Right atrium auricular region (tissue), 2 donors: ENCODE measurements at regions not wholly inside any gene's neighbourhood (a gene's known extent, or its start where the extent isn't known, plus 50 kb on each side); places are given as distances from the start of the nearest gene placed in this dataset.

Experiments
- DNase-seq: peaks from one replicate; pipeline ENCODE4 v3.0.0-alpha.2; 2019; ENCODE audit warnings: low spot score
- H3K27ac ChIP-seq, 2 donors: fragments of 200-600 bp; sonication (generic); 1 replicate in 1 of 2; 2 replicates in 1 of 2; pipeline ENCODE4 v1.5.1; 2016 to 2019
- H3K27me3 ChIP-seq, 2 donors: fragments of 200-600 bp; sonication (generic); one replicate each; pipeline versions ENCODE4 v1.5.1 to v1.6.0; 2017 to 2019
- H3K36me3 ChIP-seq: fragments of 200-600 bp; sonication (generic); one replicate; pipeline ENCODE4 v1.5.1; 2016
- H3K4me1 ChIP-seq, 2 donors: fragments of 200-600 bp; sonication (generic); one replicate each; pipeline versions ENCODE4 v1.5.1 to v1.6.0; 2017 to 2019
- H3K4me3 ChIP-seq, 2 donors: fragments of 200-600 bp; sonication (generic); 1 replicate in 1 of 2; 2 replicates in 1 of 2; pipeline ENCODE4 v1.5.1; 2017 to 2019; ENCODE audit warnings: mild to moderate bottlenecking in 1 of 2, moderate library complexity in 1 of 2
- H3K9me3 ChIP-seq, 2 donors: fragments of 200-600 bp; sonication (generic); one replicate each; pipeline ENCODE4 v1.5.1; 2019
- TF ChIP-seq, protein P1 (sequence below), 2 donors: fragments of 200-600 bp; sonication (generic); IDR thresholded peaks; one replicate each; pipeline ENCODE4 v1.5.1; 2019; ENCODE audit warnings: antibody characterized with exemption in 2 of 2

DNA sequence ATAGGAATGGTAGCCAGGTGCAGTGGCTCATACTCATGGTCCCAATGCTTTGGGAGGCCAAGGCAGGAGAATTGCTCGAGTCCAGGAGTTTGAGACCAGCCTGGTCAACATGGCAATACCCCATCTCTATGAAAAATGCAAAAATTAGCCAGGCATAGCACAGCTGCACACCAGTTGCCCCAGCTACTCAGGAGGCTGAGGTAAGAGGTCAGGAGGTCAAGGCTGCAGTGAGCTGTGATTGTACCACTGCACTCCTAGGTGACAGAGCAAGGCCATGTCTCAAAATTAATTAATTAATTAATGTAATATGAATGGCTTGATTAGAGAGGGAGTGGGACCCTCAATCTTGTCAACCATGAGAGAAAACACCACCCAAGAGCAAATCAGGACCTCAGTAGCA, 198.7 kb upstream of the DUSP10 start:
- Histone ChIP-seq H3K36me3 (no peaks in the 10 kb centered on the region), H3K9me3 (no peaks in the 10 kb centered on the region), H3K27me3 (no peaks in the 10 kb centered on the region), H3K4me1 (no peaks in the 10 kb centered on the region), H3K27ac (no peak overlapping the region), H3K4me3 (no peak overlapping the region)
- TF ChIP-seq, protein P1, sequence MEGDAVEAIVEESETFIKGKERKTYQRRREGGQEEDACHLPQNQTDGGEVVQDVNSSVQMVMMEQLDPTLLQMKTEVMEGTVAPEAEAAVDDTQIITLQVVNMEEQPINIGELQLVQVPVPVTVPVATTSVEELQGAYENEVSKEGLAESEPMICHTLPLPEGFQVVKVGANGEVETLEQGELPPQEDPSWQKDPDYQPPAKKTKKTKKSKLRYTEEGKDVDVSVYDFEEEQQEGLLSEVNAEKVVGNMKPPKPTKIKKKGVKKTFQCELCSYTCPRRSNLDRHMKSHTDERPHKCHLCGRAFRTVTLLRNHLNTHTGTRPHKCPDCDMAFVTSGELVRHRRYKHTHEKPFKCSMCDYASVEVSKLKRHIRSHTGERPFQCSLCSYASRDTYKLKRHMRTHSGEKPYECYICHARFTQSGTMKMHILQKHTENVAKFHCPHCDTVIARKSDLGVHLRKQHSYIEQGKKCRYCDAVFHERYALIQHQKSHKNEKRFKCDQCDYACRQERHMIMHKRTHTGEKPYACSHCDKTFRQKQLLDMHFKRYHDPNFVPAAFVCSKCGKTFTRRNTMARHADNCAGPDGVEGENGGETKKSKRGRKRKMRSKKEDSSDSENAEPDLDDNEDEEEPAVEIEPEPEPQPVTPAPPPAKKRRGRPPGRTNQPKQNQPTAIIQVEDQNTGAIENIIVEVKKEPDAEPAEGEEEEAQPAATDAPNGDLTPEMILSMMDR (IDR thresholded peaks at IDR 0.05): no peak
- DNase-seq: no peak

DNA sequence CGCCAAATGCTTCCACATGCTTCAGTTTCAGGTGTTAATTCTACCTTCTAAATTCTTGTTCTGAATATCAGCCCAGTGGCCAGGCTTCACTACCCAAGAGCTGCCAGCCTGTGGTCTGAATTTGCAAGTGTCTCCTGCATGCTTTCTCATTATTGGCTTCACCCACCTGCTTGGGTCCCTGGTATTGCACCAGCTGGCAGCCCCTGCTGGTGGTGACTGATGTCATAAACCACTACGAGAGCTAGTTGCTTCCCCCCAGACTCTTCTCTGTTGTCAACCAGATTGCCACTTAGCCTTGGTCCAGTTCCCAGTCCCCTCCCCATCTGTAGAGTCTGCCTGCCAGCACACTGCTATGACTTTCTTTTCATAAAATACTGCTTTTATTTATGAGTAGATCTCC, 197.7 kb upstream of the DUSP10 start:
- H3K36me3 ChIP-seq: no peaks in the 10 kb centered on the region
- TF ChIP-seq, protein P1 (IDR thresholded peaks at IDR 0.05): no peak
- DNase-seq: no peak
- no peak overlapping the region for H3K27ac ChIP-seq
- H3K4me3 ChIP-seq: no peak overlapping the region
- no peaks in the 10 kb centered on the region for H3K27me3 ChIP-seq
- H3K4me1 ChIP-seq: no peaks in the 10 kb centered on the region
- no peaks in the 10 kb centered on the region for H3K9me3 ChIP-seq

DNA sequence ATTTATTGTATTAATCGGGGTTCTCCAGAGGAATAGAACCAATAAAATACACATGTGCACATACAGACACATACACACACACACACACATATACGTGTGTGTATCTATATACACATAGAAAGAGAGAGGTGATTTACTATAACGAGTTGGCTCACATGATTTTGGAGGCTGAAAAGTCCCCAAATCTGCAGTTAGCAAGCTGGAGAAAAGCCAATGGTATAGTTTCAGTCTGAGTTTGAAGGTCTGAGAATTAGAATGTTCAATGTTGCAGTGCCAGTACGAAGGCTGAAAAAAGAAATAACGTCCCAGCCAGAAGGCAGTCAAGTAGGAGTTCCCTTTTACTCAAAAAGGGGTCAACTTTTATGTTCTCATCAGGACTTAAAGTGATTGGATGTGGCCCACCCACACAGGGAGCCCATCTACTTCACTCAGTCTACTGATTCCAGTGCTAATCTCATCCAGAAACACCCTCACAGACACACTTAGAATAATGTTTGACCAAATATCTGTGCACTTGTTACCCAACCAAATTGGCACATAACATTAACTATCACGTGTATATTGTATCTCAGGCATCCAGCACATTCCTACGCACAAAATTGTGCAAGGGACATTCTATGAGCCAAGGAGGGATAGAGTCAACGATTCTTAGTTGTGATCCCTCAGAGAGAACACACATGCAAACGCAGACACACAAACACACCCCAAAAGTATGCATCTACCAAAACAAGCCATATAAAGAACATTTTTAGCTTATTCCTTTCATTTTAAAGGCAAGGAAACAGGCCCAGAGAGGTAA, 195.5 kb upstream of the DUSP10 start:
- no peaks in the 10 kb centered on the region for H3K36me3 ChIP-seq
- TF ChIP-seq, protein P1 (IDR thresholded peaks at IDR 0.05): no peak
- no peaks in the 10 kb centered on the region for H3K27me3 ChIP-seq
- no peak for DNase-seq
- no peaks in the 10 kb centered on the region for H3K4me1 ChIP-seq
- no peaks in the 10 kb centered on the region for H3K9me3 ChIP-seq
- H3K27ac ChIP-seq: no peak overlapping the region
- no peak overlapping the region for H3K4me3 ChIP-seq

DNA sequence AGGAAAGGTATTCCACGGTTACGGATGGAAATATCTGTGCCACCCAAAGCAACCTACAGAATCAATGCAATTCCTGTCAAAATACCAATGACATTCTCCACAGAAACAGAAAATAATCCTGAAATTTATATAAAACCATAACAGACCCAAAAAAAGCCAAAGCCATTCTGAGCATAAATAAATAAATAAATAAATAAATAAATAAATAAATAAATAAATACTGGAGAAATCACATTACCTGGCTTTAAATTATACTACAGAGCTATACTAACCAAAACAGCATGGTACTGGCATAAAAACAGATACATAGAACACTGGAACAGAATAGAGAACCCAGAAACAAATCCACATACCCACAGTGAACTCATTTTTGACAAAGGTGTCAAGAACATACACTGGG, 191.9 kb upstream of the DUSP10 start:
- TF ChIP-seq, protein P1 (IDR thresholded peaks at IDR 0.05): no peak
- no peaks in the 10 kb centered on the region for H3K4me1 ChIP-seq
- H3K27me3 ChIP-seq: no peaks in the 10 kb centered on the region
- DNase-seq: no peak
- H3K36me3 ChIP-seq: no peaks in the 10 kb centered on the region
- H3K4me3 ChIP-seq: no peak overlapping the region
- H3K27ac ChIP-seq: no peak overlapping the region
- peaks cover 0 to 11% of the 10 kb centered on the region in 2 donors for H3K9me3 ChIP-seq

DNA sequence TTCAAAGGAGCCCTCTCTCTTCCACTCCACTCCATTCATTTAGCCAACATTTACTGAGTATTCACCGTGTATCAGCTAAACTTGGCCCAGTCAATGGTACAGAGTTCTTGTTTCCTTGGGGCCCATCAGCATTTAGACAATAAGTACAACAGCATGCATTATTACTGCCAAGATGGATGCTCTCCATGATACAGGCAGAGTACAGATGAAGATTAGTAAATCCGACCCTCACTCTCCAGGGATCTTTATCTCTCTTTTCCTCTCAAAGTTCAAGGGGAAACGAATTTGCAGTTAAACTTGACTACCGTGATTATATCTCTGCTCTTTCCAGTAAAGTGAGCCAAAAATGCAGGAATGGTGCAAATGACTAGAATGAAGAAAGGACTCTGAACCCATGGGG, 184.6 kb upstream of the DUSP10 start:
- H3K4me3 ChIP-seq: no peak overlapping the region
- H3K4me1 ChIP-seq: no peaks in the 10 kb centered on the region
- DNase-seq: no peak
- H3K36me3 ChIP-seq: no peaks in the 10 kb centered on the region
- H3K9me3 ChIP-seq: peaks cover 0 to 11% of the 10 kb centered on the region in 2 donors
- TF ChIP-seq, protein P1 (IDR thresholded peaks at IDR 0.05): no peak
- no peak overlapping the region for H3K27ac ChIP-seq
- H3K27me3 ChIP-seq: no peaks in the 10 kb centered on the region

DNA sequence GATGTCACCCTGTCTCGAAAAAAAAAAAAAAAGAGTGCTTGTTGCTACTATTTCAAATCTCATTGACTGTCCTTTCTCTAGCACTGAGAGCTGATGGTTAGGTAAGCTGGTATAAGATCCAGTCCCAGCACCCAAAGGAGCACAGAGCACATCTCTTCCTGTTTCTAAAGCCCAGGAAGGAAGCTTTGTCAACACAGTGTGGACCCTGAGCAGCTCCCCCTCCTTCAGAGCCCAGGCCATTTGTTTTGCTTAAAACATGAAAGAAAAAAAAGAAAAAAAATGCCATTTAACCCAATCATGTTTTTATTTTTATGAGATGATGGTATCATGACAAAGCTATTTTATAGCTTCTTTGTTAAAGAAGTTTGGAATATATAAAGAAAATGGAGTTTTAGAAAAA, 184.1 kb upstream of the DUSP10 start:
- H3K27ac ChIP-seq: no peak overlapping the region
- peaks cover 0 to 11% of the 10 kb centered on the region in 2 donors for H3K9me3 ChIP-seq
- no peaks in the 10 kb centered on the region for H3K4me1 ChIP-seq
- TF ChIP-seq, protein P1 (IDR thresholded peaks at IDR 0.05): no peak
- DNase-seq: no peak
- H3K36me3 ChIP-seq: no peaks in the 10 kb centered on the region
- no peaks in the 10 kb centered on the region for H3K27me3 ChIP-seq
- H3K4me3 ChIP-seq: no peak overlapping the region
